Adipose tissue (tissue), 3 donors: ENCODE measurements at regions not wholly inside any gene's neighbourhood (a gene's known extent, or its start where the extent isn't known, plus 50 kb on each side); places are given as distances from the start of the nearest gene placed in this dataset.

Experiments
- H3K27ac ChIP-seq: one replicate; pipeline ENCODE4 v1.5.1; 2013; ENCODE audit warnings: low read depth, low read length
- WGBS, 3 donors: extraction: QIAGEN DNeasy Blood & Tissue Kit; methylation state at CpG; one replicate each; pipeline ENCODE4 v1.1.7; 2013; 5-methylcytosine and 5-hydroxymethylcytosine counted together
- donor health status: healthy with polysubstance abuse.
- donor health status: Bipolar disorder and iron deficiency.
- donor health status: healthy.

DNA sequence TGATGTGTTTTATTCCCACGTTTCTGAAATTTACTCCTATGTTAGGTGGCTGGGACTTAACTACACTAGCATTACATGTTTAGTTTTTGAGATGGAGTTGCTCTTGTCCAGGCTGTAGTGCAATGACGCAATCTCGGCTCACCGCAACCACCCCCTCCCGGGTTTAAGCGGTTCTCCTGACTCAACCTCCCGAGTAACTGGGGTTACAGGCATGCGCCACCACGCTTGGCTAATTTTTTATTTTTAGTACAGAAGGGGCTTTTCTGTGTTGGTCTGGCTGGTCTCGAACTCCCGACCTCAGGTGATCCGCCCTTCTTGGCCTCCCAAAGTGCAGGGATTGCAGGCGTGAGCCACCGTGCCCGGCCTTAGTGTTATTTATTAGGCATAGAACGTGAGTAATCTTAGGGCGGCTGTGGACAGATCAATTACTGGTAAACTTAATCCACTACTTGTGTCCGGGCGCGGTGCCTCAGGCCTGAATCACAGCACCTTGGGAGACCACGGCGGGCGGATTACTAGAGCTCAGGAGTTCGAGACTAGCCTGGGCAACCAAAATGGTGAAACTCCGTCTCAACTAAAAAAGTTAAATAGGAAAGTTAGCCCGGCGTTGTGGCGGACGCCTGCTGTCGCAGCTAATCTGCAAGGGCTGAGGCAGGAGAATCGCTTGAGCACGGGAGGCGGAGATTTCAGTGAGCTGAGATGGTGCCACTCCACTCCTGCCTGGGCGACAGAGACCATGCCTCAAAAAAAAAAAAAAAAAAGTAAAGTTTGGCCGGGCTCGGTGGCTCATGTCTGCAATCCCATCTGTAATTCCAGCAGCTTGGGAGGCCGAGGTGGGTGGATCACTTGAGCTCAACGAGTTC lies 123.7 kb upstream of the BTN3A2 start:
- 43 to 51% (median 47%) methylated on average over 38 of the region's 38 CpGs for WGBS, 3 donors
- no peak overlapping the region for H3K27ac ChIP-seq

DNA sequence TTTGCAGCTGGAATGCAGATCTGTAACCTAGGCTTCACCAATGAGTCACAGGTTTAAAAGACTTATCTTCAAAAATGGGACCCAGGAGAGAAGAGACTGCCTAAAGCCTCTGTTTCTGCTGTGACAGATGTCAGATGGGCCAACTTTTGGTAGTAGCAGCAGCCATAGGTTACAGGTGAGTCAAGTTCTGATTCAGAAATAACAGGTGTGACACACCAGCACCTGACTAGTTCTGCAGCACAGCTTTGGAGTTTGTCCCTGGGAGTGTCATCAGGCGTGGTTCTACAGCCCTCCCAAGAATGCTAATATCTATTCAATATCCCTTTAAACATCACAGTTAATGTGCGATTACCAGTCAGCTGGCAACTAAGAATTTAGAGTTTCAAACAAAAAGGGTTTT lies 121.9 kb upstream of the BTN3A2 start:
- H3K27ac ChIP-seq: no peak overlapping the region
- WGBS, 3 donors: 81 to 90% (median 84%) methylated on average over 2 of the region's 2 CpGs

DNA sequence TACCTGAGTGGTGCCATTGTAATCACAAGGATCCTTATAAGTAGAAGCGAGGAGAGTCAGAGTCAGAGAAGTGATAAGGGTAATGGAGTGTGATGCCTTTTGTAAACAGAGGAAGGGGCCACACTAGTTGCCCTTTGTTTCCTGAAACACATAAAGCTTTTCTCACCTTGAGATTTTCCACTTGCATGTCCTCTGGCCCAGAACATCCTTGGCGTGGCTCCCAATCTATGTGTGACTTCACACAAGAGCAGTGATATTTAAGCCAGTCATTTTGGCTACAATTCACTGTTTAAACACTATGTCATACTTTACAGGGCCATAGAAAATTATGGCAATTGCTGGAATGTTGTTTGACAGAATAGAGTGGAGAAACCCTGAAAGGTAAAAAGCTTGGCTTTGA lies 121.2 kb upstream of the BTN3A2 start:
- WGBS, 3 donors: 80 to 90% (median 84%) methylated on average over 2 of the region's 2 CpGs
- H3K27ac ChIP-seq: no peak overlapping the region

DNA sequence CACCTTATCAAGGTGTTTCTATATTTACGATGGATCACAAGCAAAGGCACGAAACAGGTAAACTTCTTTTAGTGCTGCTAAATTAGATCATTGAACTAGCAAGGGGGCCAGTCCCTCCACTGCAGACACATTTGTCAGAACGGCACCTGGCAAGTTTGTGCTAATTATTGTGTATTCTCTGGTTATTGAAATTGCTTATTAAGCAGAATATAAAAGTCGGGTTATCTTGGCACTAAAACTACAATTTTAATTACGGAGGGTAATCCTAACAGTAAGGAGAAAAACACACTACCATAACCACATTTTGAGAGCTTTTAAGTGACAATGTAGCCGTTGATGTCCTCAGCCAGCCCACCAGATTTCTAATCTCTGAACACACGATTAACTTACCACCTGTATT lies 118.9 kb upstream of the BTN3A2 start:
- 79 to 95% (median 93%) methylated on average over 7 of the region's 7 CpGs for WGBS, 3 donors
- H3K27ac ChIP-seq: no peak overlapping the region

DNA sequence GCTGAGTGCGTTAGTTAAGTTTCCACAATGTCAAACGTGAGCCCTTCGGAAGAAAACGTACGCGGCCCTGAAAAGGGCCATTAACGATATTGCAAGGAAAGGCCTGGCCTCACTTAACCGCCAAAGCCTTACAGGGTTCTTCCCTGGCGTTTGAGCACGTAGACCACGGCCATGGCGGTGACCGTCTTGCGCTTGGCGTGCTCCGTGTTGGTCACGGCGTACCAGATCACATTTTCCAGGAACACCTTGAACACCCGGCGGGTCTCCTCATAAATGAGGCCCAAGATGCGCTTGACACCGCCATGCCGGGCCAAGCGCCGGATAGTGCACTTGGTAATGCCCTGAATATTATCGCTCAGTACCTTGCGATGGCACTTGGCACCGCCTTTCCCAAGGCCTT lies 118.4 kb upstream of the BTN3A2 start:
- no peak overlapping the region for H3K27ac ChIP-seq
- WGBS, 3 donors: 97 to 99% (median 99%) methylated on average over 28 of the region's 28 CpGs

DNA sequence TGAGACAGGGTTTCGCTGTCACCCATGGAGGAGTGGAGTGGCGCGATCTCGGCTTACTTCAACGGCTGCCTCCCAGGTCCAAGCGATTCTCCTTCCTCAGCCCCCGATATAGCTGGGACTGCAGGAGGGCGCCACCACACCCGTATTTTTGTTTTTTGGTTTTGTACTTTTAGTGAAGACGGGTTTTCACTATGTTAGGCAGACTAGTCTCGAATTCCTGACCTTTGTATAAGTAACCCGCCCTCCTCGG lies 115.4 kb upstream of the BTN3A2 start:
- H3K27ac ChIP-seq: no peak overlapping the region
- WGBS, 3 donors: 1 to 2% (median 1%) methylated on average over 13 of the region's 13 CpGs

DNA sequence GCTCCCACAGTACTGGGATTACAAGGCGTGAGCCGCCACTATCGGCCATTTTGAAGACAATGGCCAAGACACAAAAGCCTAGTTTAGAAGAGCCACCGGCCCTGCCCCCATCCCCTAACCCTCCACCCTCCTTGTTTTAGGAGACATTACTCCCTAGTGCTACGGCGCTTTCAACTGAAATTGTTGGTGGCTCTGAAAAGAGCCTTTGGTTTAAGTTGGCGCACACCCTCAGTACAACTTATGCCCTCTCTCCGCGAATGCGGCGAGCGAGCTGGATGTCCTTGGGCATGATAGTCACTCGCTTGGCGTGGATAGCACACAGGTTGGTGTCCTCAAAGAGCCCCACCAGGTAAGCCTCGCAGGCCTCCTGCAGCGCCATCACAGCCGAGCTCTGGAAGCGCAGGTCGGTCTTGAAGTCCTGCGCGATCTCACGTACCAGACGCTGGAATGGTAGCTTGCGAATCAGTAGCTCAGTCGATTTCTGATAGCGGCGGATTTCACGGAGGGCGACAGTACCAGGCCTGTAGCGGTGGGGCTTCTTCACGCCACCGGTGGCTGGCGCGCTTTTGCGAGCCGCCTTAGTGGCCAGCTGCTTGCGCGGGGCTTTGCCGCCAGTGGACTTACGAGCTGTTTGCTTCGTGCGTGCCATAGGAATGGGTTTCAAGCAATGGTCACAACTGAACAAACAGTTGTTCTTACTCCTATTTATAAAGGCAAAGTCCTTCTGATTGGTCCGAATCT lies 114.9 kb upstream of the BTN3A2 start:
- H3K27ac ChIP-seq: no peak overlapping the region
- 1 to 2% (median 1%) methylated on average over 43 of the region's 43 CpGs for WGBS, 3 donors

DNA sequence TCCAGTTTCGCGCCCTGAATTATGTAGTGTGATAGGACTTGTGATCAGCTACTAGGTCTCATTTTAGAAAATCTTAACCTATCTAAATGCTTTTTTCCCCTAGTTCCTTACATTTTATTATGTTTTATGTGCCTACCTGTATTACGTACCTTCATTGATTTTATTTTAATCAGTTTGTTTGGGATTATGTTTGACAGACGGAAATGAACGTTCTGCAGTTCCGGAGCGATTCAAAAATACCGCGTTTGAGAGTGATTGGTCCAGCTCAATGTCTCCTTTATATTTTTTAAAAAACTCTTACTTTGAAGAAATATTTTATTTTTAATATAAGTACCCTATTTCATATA lies 114.3 kb upstream of the BTN3A2 start:
- WGBS, 3 donors: 1 to 3% (median 1%) methylated on average over 9 of the region's 9 CpGs
- H3K27ac ChIP-seq: no peak overlapping the region

DNA sequence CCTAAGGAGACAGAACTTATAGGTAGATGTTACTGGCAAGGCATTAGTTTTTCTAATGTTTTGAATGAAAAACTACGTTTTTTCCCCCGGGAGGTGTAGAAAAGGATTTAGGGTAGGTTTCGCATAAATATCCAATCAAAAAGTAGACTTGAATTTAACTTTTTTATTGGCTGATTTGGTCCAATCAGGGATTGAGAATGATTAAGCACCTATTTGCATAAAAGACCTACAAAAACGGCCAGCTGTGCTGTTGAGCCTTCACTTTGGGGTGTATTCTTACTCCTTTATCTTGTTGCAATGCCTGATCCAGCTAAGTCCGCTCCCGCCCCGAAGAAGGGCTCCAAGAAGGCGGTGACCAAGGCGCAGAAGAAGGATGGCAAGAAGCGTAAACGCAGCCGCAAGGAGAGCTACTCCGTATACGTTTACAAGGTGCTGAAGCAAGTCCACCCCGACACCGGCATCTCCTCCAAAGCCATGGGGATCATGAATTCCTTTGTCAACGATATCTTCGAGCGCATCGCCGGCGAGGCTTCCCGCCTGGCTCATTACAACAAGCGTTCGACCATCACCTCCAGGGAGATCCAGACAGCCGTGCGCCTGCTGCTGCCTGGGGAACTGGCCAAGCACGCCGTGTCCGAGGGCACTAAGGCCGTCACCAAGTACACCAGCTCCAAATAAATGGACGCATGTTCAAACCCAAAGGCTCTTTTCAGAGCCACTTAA lies 113.5 kb upstream of the BTN3A2 start:
- 1 to 3% (median 2%) methylated on average over 32 of the region's 32 CpGs for WGBS, 3 donors
- H3K27ac ChIP-seq: no peak overlapping the region

DNA sequence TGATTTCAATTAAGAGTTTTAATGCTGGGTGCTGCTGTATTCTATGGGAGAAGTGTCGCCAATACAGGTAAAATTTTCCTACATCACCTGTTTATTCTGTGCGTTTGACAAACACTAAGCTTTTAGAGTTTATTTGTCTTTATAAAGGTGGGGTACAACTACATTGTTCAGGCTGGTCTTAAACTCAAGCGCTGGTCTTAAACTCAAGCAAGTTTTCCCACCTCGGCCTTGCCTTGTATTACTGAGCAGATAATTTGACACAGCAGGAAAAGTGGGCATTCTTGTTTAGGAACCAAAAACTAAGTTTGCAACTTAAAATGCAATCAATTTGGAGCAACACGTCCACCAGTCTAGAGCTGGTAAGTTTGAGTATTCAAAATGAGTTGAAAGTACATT lies 112.9 kb upstream of the BTN3A2 start:
- 17 to 31% (median 28%) methylated on average over 5 of the region's 5 CpGs for WGBS, 3 donors
- no peak overlapping the region for H3K27ac ChIP-seq

DNA sequence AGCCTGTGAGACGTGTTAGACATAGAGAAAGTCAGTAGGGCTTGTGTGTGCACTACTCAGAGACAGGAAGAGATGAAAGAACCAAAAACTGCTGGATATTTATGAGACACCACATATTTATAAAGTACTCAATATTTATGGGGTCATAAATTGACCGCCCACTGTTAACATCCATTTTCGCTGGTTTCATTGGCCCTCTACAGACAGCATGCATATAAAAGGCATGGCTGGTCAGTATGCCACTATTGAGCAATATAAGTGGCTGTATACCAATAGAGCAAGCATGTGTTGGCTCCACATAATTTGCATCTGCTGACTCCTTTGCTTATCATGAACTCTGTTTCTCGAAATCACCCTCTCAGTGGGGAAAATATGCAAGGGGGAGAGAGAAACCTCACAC lies 110.3 kb upstream of the BTN3A2 start:
- WGBS, 3 donors: 87 to 90% (median 88%) methylated on average over 4 of the region's 4 CpGs
- H3K27ac ChIP-seq: no peak overlapping the region

DNA sequence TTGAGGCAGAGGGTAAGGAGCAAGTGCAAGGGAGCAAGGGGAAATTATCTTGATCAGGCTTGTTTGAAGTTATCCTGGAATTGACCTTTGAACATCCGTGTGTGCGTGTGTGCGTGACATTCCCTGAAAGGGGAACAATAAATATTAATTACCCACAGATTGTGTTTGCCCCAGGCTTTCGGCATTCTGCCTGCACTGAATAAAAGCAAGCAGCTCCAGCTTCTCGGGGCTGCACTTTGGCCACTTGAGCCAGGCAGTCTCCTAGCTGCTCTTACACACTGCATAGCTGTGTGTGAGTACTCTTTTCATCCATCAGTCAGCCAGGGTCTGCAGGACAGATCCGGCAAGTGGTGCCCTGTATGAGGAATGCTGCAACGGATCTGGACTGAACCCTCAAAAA lies 107.7 kb upstream of the BTN3A2 start:
- H3K27ac ChIP-seq: no peak overlapping the region
- 16 to 68% (median 66%) methylated on average over 7 of the region's 7 CpGs for WGBS, 3 donors

DNA sequence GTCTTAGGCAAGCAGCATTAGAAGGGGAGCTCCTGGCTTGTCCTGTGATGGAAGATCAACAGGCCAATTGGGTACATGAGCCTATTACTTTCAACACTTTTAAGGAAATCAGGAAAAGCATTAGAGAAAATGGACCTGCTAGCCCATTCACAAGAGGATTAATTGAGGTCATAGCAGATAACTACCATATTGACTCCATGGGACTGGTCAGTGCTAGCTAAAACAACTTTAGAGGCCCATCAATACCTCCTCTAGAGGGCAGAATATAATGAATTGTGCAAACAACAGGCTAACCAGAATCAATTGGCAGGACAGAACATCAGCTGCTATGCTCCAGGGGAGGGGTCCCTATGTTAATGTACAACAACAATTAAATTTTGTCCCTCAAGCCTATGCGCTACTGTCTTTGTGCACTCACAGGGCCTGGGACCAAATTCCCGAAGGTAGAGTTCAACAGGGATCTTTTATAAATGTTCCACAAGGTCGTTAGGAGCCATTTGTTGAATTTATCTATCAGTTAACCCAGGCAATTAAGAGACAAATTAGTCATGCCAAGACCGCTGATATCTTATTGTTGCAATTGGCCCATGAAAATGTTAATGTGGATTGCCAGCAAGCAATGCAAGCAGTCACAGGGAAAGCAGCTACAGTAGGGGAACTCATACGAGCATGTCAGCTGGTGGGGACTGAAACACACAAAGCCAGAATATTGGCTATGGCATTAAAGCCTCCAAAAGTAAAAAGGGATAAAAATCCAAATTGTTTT lies 106.6 kb upstream of the BTN3A2 start:
- WGBS, 3 donors: 72 to 88% (median 87%) methylated on average over 5 of the region's 5 CpGs
- no peak overlapping the region for H3K27ac ChIP-seq

DNA sequence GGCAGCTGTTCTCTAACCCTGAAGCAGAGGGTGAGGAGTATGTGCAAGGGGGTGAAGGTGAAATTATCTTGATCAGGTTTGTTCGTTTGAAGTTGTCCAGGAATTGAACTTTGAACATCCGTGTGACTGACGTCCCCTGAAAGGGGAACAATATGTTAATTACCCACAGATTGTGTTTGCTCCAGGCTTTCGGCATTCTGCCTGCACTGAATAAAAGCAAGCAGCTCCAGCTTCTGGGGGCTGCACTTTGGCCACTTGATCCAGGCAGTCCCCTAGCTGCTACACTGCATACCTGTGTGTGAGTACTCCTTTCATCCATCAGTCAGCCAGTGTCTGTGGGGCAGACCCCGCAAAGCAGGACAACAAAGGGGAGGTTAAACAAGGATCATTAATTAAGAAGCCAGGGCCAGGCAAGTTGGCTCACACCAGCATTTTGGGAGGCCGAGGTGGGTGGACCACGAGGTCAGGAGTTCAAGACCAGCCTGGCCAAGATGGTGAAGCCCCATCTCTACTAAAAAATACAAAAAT lies 104.8 kb upstream of the BTN3A2 start:
- H3K27ac ChIP-seq: no peak overlapping the region
- WGBS, 3 donors: 51 to 74% (median 69%) methylated on average over 7 of the region's 7 CpGs

DNA sequence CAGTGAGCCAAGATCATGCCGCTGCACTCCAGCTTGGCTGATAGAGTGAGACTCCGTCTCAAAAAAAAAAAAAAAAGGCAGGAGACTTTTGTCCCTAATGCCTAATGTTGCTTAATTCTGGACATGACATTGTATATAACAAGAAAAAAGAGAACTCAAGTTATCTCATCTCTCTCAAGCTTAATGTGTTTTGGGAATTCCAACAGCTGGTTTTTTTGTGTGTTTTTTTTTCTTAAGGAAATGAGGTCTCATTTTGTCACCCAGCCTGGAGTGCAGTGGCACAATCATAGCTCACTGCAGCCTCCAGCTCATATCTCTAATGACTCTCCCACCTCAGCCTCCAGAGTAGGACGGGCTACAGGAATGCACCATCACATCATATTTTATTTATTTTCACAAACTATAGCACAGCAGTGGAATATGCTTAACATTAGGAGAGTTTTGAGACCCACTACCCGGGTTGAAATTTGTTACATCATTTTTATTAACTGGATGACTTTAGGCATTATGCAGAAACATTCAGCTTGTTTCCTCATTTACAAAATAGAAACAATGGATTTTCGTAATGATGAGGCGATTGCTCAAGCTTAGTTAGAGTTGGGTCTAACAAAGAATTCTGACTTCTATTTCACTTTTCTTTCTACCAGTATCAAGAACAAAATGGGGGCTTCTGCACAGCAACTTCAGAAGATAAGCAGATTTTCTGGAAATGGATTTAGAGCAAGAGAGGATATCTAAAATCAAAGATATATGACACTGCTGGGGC lies 104.1 kb upstream of the BTN3A2 start:
- WGBS, 3 donors: 61 to 66% (median 65%) methylated on average over 6 of the region's 6 CpGs
- no peak overlapping the region for H3K27ac ChIP-seq

DNA sequence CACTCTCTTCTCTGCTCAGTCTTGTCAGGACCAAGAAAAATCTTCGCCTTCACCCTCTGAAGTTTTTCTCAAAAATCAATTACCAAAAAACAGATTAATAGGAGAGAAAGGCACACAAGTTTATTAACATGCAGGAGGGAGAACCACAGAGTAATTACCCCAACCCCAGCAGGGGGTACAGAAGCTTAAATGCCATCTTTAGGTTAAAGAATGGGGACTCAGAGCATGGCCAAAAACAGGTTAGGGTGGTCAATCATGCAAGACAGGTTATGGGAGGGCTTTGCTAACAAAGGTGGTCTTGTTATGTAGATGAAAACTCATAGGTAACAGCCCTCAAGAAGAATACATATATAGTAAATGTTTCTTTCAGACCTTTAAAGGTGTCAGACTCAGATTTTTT lies 100.5 kb upstream of the BTN3A2 start:
- 95 to 97% (median 96%) methylated on average over 1 of the region's 1 CpG for WGBS, 3 donors
- no peak overlapping the region for H3K27ac ChIP-seq

DNA sequence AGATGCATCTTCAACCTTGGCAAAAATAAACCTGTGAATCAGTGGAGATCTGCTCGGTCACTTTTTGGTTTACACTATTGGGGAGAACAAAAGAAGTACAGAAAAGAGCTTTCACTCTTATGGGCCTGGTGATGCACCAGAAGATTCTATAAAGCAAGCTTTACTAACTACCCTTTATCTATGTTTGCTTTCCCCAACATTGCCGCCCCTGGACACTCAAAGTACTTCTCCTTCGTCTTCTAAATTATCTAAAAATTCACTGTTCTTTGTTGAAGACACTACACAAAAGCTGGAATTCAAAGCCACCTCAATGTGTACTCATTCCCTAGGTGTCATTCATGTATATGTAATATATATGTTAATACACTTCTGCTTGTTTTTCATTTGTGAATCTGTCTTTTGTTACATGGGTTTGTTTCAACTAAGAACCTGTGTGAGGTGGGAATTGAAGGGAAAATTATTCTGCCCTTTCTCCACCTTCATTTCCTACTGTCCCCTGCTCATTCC lies 97.9 kb upstream of the BTN3A2 start:
- 84 to 94% (median 94%) methylated on average over 3 of the region's 3 CpGs for WGBS, 3 donors
- no peak overlapping the region for H3K27ac ChIP-seq
